HS-5 (cell line): ENCODE measurements at regions not wholly inside any gene's neighbourhood (a gene's known extent, or its start where the extent isn't known, plus 50 kb on each side); places are given as distances from the start of the nearest gene placed in this dataset.

Experiments
- DNase-seq: peaks from one replicate; pipeline ENCODE4 v3.0.0-alpha.2; 2012; ENCODE audit warnings: low read depth

DNA sequence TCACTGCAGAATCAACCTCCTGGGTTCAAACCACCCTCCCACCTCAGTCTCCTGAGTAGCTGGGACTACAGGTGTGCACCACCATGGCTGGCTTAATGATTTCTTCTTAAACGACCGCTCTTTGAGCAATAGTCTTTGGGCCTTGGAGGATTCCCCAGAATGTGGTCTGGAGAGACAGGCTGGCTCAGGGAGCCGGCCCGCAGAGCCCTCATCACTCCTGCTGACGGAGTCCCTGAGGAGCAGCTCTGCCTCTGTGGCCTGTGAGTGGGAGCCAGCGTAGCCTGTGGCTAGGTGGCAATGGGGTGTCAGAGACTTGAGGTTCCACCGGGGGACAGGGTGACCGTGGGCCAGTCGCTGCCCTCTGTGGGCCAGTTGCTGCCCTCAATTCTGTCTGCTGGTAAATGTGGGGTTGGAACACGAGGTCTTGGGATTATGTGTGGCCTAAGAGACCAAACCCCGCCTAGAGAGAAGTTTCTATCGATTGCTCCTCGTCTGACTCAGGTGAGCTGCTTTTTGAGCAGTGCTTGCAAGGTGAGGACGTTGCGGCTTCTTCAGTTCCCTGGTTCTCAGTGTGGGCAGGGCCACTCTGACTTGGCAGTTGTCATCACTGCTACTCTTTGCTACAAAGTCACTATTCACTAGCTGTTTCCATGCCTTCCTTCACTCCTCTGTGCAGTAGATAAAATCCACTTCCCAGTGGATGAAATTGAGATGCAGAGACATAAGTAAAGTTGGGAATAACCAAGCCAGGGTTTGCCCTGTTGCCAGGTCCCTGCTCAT, 124.8 kb upstream of the NECTIN1 start:
- no peak for DNase-seq

DNA sequence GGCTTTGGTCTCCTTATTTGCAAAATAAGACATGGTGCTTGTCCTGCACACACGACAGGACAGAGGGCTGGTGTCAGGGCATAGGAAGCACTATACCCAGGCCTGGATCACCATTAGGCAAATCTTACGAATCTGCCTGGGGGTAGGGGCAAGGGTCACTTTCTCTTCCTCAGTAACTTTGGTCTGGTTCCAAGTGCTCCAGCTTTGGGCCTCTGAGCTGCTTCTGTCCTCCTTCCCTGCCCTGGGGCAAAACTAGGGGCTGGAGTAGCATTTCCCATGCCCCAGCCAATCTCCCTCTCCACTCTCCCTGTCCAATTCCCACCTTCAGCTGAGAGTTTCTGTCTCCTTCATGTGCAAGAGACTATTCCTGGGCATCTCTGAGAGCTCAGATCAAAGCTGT, 123.7 kb upstream of the NECTIN1 start:
- no peak for DNase-seq

DNA sequence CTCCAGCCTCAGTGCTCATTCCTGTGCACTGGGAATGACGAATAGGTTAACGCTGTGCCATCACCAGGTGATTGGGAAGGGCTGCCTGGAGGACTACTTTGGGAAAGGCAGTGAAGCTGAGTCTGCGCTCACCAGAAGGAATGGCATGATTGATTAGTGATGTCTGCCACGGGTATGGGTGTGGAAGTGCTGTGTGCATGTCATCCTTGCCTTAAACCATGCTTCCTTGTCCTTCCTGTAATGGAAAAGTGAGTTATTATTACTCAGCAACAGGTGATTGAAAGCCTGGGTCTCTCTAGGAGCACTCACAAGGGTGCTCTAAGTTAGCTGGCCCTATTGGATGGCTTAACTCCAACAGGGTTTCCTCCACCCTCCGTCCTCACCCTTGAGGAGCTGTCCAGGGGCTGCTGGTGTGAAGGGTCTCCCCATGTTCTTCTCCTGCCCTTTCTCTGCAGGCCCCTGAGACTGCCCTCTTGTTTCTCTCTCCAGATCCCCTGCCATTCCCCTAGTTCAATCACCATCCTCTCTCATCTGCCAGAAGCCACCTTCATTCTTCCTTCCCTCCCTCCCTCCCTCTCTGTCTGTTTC, 121.9 kb upstream of the NECTIN1 start:
- no peak for DNase-seq

GRCh38 chr11:119849872-119850271, 120.9 kb upstream of the NECTIN1 start:
- no peak for DNase-seq

DNA sequence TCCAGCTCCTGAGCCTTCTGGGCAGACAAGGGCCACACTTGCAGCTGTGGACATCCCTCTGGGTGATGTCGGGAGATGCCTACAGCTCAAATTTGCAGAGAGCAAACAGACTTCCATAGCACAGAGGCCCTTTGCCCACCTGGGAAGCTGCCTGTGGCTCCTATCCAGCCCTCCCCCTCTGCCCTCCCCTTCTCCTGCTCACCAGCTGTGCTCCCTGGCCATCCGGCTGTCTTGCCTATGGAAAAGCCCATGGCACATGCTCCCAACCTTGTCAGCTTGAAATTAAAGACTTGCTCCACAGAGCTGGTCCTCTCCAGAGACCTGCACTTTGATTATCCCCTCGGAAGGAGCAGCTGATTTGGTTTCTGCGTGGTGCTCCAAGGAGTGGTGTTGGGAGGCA, 118.9 kb upstream of the NECTIN1 start:
- DNase-seq, result no peak

GRCh38 chr11:119846374-119846773, 117.4 kb upstream of the NECTIN1 start:
- DNase-seq, result no peak

- DNase-seq, result no peak
These were observed 116.8 kb upstream of the NECTIN1 start for GRCh38 chr11:119845756-119846155.

DNA sequence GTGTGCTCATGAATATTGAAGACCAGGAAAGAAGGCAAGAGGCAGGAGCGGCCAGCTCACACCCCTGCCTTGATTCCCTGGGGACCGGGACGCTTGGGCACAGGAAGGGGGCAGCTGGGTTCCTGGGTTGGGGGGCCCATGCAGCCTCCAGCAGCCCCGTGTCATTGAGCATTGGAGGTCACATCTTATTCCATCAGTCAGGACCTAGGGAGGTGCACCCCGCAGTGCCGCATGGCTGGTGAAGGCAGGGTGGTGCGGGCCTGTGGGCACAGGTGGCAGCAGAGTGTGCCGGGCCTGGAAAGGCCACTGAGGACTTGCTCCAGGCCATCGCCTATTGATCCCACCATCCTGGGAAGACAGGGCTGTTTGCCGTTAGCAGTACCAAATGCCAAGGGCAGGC, 116.3 kb upstream of the NECTIN1 start:
- DNase-seq, result no peak

GRCh38 chr11:119844808-119845207, 115.8 kb upstream of the NECTIN1 start:
- no peak for DNase-seq

GRCh38 chr11:119843877-119844276, 114.9 kb upstream of the NECTIN1 start:
- no peak for DNase-seq

DNA sequence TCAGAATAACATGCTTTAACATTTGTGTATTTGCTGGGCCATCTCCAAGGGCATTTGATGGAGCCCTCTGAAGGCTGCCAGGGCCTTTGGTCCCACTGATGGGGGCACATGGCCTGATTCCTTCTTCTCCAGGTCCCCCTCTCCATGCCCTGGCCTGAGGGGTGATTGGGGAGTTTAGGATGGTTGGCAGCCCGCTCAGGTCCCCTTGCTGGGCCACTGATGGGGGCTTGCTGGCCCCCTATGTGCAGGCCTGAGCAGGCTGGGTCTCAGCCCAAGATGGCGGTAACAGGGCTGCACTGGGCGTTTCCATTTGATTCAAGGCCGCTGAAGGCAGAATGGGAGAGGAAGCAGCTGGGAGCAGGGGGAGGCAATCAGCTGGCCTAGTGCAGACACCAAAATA, 113.7 kb upstream of the NECTIN1 start:
- DNase-seq, result no peak

DNA sequence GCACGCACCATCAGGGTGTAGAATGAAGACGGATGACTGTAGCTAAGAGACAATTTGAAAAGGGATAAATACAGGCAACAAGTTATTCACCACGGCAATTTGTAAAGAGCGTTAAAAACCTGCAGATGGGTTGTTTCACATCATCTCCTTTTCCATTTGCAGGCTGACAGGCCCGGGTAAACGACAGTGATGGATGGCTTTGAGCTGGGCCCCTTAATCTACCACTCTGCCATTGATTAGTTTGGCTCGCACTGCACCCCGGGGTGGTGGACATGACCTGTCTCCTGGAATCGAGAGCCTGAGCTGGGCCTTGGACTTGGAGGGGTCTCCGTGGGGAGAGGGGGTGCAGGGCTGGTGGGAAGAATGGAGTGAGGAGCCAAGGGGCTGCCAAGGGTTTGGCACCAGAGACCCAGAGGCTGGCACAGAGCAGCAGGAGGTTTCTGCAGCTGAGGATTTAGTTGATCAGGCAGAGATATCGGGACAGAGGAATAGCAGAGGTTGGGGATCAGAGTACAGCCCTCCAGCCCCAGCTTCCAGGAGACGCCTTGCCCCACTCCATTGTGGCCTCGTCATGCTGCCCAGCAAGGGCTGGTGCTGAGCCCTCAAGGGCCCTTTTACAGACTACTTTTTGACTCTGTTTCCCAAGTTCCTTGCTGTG, 110.6 kb upstream of the NECTIN1 start:
- no peak for DNase-seq

- DNase-seq, result no peak
These were observed 106.8 kb upstream of the NECTIN1 start for GRCh38 chr11:119835753-119836152.

- DNase-seq, result no peak
These were observed 103.4 kb upstream of the NECTIN1 start for GRCh38 chr11:119832202-119832935.

- DNase-seq, result no peak
These were observed 102.0 kb upstream of the NECTIN1 start for GRCh38 chr11:119831011-119831410.

- no peak for DNase-seq
These were observed 101.4 kb upstream of the NECTIN1 start for GRCh38 chr11:119830400-119830799.

GRCh38 chr11:119829402-119829801, 100.4 kb upstream of the NECTIN1 start:
- no peak for DNase-seq

GRCh38 chr11:119828819-119829218, 99.8 kb upstream of the NECTIN1 start:
- DNase-seq, result no peak

GRCh38 chr11:119828006-119828405, 99.0 kb upstream of the NECTIN1 start:
- no peak for DNase-seq

DNA sequence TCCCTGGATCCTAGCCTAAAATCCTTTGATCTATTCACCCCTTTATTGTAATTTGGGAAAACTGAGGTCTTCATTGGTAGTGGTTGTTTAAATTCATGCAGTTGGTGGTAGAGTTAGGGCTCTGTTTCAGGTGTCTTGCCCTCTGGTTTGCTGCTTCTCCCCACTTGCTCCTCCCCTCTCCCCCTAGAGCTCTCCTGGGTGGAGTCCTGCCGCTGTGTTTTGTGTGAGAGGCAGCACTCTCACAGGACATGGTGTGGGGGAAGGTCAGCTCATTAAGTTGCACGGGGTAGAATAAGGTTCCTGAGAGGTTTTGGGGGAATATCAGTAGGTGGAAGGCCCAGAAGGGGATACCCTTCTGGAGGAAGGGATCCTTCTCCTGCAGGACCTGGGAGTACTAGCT, 98.1 kb upstream of the NECTIN1 start:
- DNase-seq, result no peak

GRCh38 chr11:119823077-119823476, 94.1 kb upstream of the NECTIN1 start:
- DNase-seq, result no peak

- DNase-seq, result no peak
These were observed 87.7 kb upstream of the NECTIN1 start for GRCh38 chr11:119816660-119817059.

DNA sequence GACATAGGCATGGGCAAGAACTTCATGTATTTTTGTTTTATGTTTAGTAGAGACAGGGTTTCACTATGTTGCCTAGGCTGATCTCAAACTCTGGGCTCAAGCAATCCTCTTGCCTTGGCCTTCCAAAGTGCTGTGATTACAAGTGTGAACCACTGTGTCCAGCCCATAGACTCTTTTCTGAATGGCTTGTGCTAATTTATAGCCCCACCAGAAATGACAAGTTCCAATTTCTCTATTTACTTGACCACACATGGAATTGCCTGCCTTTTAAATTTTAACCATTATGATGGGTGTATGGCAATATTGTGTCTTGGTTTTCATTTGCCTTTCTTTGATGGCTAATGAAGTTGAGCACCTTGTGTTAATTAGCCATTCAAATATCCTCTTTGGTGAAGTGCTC, 85.8 kb upstream of the NECTIN1 start:
- no peak for DNase-seq
